ENCODE measurements at regions not wholly inside any gene's neighbourhood (a gene's known extent, or its start where the extent isn't known, plus 50 kb on each side); places are given as distances from the start of the nearest gene placed in this dataset.
"Not testable (repeated sequence)": the region's sequence is repeated elsewhere in the genome, so short reads cannot be mapped to it uniquely, and the experiment has no call there.

DNA sequence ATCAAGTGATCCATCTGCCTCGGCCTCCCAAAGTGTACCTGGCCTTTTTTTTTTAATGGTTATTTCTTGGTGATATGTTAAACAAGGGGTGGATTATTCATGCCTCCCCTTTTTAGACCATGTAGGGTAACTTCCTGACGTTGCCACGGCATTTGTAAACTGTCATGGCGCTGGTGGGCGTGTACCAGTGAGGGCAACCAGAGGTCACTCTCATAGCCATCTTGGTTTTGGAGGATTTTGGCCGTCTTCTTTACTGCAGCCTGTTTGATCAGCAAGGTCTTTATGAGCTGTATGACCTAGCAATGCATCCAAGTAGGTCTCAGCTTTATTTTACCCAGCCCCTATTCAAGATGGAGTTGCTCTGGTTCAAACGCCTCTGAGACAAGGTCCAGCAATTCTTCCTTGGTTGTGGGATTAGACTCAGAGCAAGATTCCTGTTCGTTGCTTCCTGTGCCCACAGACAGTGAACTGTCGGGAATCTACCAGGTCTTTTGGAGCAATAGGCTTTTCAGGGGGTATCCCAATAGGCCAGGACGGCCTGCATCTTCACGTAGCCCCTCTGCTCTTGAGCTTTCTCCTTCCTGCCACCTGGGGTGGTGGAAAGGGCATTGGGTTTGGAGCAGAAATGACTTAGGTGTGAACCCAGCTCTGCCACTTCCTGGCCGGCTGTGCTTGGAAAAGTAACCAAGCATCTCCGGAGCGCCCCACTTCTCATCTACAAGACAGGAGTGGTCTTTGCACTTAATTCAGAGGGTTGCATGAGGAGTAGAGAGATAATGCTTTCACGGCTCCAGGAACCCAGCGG, 52.9 kb upstream of the SEC14L1 start:
- no peak for DNase-seq

DNA sequence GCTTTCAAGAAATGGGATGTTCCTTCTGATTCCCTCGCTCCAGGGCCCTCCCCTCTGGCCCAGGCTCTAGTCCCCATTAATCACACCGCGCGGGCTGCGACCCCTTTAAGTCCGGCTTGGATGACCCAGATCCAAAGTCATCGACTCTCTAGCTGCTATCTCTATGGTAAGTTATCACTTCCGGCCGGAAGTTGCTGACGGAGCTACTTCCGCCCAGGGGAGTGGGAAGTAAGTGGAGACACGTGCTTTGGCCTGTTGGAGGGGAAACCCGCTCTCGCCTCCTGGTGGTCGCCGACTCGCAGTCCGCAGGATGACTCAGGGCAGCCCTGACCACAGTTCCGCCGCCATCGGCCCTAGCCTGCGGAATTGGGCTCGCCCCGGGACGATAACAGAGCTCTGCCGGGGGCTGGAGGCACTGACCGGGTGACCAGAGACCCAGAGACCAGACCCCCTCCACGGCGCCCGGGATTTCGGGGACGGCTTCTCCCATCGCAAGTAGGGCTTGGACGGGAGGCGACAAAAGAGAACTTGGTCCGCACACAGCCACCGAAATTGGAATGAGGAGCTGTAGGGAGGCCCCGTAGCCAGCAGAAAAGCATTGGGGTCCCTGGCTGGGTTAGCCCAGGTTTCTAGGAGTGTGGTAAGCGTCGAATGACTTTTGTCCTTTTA, 52.2 kb upstream of the SEC14L1 start:
- DNase-seq: peak; percentile 61 to 69

DNA sequence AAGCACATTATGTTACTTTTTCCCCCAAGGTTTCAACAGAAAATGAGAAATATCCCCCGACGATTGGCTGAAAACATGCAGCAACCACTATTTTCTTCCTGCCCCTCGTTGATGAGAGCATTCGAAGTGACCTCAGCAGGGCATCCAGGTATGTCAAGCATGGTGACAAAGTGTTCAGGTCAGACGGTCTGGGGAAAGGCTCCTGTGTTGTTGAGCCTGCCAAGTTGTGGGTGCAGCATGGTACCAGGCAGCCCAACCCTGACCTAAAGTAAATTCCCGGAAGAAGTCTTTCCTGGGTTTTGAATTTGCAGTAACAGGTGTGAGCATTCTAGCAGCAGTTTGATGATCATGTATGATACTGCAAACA, 51.7 kb upstream of the SEC14L1 start:
- no peak for DNase-seq

DNA sequence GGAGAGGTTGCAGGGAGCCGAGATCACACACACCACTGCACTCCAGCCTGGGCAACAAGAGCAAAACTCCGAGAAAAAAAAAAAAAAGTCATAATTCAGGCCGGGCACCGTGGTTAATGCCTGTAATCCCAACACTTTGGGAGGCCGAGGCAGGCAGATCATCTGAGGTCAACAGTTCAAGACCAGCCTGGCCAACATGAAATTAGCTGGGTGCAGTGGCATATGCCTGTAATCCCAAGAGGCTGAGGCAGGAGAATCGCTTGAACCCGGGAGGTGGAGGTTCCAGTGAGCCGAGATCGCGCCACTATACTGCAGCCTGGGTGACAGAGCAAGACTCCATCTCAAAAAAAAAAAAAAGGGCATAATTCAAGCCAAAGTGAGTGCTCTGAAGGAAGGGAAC, 50.8 kb upstream of the SEC14L1 start:
- not testable (repeated sequence) for DNase-seq

DNA sequence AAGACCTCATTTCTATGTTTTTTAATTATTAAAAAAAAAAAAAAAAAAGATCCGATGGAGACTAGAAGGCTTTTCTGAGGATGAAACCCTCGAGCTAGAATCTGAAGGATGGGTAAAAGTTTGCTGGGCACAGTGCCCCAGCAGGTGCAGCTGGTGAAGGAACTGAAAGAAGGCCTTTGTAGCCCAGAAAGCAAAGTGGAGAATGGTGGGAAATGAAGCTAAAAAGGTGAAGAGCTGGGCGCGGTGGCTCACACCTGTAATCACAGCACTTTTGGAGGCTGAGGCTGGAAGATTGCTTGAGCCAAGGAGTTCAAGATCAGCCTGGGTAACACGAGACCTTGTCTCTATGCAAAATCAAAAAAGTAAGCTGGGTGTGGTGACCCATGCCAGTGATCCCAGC, 50.3 kb upstream of the SEC14L1 start:
- DNase-seq: no peak
